GM21576 (cell line): ENCODE measurements at regions not wholly inside any gene's neighbourhood (a gene's known extent, or its start where the extent isn't known, plus 50 kb on each side); places are given as distances from the start of the nearest gene placed in this dataset.

Experiments used
- ATAC-seq: cut with Tn5 transposase; IDR thresholded peaks from one replicate; pipeline ENCODE4 v1.9.1; 2021; ENCODE audit warnings: mild to moderate bottlenecking, moderate library complexity; ENCODE audit not compliant: unreplicated experiment

DNA sequence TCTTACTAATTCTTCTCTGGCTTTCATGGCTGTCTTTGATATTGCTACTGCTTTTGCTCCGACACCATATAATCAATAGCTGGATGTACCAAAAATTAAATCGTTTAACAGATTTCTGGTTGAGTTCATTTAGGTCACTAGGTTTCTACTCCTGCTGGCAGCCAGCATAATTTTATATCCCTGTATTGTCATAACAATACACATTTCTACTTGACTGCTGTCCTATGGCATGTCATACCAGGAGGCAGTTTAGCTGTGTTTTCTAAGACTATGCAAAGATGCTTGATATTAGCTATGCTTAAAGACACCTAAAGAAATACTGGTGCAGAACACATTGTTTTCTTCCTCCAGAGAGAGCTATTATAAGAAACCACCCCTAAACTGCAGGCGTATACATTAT is 337.2 kb upstream of the CDH6 start:
- ATAC-seq: no peak

DNA sequence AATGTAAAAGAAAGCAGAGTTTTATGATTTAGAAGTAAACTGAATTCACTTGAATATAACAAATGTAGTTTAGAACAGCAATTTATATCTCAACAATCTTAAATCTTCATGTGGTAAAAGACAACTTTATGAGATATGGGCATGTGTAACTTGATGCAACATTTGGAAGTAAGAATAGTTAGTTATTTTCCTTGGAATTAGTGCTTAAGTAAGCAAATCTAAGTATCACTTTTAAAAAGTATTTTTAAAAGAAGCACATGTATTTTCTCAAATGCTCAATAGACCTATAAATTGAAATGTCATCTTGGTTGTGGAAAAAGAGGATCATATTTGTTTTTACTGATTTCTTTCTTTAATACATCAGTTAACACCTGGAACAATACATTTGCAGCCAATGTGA is 340.3 kb upstream of the CDH6 start:
- no peak for ATAC-seq

DNA sequence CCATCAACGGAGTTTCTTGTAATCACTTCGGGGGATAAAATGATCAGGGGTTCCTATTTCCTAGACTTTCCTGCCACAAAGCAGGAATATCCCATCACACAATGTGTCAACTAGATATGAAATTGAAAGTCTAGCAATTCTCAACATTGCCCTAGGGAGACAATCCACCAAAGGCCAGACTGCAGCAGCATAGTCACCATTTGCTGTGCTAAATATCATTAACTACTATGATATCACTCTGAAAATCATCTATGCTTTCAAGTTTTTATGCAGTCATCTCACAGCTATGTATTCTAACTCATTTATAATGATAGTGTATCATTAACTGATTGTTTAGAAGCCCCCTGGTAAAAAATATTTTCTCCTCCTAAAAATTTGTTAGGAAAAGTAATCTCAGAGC is 342.6 kb upstream of the CDH6 start:
- no peak for ATAC-seq

DNA sequence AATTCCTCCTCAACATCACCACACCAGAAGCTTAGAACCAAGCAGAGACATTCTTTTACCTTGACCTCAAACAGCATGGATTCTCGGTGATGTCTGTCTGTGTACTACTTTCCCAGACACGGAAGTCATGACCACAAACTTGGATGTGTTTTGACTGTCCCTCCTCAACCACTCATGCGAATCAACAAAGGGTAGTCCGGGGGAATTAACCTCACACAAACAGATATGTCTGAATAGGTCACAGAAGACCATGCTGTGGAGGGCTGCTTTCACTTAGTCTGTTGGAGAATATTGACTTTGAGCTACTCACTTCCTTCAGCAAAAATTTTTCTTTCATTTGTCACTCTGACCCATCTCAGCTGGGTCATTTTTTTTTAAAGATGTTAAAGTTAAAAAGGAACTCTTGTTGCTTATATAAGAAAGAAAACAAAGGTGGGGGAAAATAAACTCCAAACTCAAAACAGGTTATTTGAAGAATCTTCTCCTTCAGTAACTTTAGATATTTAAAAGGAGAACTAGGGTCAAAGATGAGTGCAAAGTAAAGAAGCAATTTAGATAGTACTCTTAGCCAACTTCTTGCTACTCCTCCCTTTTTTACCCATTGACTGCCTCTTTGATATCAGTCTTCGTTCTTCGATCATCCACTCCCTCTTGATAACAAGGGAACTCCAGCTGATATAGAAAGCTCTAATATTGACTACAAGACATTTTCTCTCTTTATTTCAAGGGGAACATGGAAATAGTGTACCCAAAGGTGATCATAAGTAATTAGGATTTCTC is 343.4 kb upstream of the CDH6 start:
- no peak for ATAC-seq

DNA sequence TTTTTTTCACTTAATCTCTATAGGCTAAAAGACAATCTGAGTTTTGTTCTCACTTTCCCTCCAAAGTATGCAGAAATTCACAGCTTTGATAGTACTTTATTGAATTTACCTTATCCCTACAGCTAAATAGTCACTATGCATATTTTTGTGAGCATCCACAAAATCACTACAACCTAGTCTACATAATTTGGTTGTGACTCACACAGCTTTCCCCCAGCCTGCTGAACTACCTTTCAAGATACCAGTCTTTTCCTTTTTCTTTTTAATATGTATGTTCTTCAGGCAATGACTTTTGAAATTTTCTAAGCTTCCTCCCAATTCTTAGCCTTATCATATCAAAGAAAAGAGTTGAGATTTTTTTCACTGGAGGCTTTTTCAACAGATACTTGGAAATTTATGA is 347.3 kb upstream of the CDH6 start:
- ATAC-seq: no peak

DNA sequence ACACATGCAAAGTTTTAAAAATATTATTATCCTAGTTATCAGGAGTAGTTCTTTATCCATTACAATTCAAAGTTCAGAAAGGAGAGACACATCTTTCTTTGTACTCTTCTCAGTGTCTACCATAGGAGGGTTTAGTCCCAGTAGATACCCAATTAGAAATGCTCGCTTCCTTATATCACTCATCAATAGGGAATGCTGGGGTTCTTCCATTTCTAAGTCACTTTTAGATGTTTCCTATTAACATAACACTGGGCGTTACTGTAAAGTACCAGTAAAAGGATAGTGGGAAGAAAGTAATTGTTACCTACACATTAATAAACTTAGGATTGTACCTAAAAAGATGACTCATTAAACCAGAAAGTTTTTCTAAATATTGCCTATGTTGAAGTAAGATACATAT is 348.3 kb upstream of the CDH6 start:
- no peak for ATAC-seq

DNA sequence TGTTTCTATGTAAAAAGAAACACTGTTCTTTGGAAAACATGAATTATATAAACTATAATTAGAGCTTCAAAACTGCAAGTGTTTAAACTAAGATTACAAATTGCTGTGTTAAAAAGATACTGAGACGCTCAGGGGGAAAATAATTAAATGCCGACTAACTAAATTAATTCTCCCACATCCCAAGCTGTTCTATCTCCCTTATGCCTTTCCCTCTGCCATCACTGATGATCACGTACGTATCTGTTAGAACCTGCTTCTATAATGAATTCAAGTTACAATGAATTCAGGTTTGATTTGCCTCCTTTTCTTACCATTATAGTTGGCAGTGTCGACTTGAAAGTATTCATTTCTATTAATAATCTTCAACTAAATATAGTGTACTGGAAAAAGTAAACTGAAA is 349.9 kb upstream of the CDH6 start:
- no peak for ATAC-seq

DNA sequence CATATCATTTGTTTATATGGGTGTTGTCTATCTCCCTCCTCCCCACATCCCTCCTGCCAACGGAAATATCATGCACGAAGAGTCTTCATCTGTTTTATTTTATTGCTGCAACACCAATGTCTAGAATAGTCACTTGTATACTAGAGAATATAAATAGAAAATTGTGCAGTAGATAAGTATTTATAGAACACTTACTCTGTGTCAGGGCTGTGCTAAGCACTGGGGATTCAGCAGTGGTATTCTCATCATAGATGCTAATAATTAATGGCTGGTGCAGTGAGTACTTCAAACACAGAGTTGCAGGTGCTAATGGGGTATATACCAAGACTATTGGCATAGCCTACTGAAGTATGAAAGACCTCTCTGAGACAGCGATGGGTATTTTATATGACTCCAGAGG is 353.5 kb upstream of the CDH6 start:
- no peak for ATAC-seq

DNA sequence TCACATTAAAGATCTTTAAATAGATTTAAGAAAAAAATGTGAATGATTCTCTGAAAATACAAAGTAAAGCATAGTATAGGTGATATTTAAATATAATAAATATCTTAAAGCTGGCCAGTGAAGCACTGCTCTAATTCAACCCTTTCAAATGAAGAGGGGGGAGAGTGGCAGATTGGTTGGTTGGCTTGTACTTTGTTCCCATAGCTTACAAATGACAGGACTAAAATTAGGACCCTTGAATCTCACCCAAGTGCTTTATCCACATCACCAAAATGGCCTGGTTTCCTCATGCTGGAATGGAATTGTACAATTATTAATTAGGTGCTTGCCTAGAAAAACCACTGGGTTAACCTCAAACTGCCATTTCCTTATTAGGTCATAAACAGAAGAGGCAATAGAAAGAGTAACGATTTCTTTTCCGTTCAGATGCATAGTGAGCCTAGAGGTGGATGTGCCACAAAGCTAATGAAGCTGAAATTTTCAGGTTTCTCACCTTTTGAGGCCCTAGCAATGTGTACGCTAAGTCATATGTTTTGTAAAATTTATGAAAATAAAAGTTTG is 354.5 kb upstream of the CDH6 start:
- no peak for ATAC-seq

DNA sequence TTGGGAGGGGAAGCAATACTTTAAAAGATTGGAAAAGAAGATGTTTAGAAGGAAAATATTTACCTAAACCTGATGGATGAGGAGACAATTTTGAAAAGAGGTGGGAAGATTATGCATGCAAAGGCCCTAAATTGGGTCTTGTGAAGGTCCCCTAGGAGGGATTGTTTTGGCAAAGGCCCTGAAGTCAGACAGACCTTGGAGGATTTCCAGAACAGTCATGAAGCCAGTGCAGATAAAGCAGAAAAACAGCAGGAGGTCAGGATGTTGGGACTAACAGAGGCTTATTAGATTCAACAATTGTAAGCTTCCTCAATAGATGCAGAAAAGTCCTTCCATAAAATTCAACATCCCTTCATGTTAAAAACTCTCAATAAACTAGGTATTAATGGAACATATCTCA is 361.0 kb upstream of the CDH6 start:
- ATAC-seq: no peak

DNA sequence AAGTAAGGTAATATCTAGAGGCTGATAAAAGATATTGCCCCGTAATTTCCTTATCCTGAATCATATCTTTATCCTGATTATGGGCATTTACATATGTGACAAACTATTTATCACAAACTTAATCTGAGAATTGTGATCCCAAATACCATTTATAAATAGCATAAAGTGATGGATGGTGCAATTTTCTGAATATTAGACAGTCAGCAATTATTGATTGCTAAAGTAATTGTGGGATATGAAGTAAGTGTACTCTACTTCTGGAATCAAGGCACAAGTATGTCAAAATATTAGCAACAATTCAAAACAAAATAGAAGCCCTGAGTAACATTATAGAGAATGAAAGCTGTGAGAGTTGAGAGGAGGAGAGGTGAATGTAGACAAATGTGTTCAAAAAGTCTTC is 361.9 kb upstream of the CDH6 start:
- no peak for ATAC-seq

DNA sequence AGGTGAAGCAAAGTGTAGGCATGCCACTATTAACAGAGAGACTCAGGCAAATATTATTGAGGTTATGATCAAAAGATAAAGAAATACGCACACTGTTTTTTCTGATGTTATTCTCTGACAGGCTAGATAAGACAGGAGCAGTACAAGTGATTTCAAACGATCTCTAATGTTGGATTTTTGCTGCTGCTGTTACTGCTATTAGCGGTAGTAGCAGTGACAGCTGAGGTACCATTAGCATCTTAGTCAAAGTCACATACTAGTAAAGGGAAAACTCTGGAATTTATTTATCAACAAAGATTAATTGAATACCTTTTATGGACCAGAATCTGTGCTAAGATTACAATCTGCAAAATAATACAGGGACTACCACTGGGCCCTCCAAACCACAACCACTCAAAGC is 362.4 kb upstream of the CDH6 start:
- no peak for ATAC-seq

DNA sequence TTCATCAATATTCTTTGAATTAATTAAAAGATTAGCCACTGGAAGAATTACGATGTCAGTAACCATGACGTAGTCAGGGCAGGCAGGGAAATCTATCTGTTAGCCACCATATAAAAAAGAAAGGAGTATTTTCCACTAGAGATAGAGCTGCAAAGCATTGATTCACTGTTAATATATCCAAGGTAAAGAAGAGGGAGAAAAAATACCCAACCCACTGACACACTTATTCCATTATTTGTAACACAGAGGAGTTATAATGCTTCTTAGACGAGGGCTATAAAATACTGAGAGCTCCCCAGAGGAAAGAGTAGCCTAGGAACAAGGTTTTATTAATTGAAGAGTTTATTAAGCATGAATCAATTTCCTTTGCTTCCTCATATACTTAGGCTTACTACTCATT is 382.2 kb upstream of the CDH6 start:
- no peak for ATAC-seq

DNA sequence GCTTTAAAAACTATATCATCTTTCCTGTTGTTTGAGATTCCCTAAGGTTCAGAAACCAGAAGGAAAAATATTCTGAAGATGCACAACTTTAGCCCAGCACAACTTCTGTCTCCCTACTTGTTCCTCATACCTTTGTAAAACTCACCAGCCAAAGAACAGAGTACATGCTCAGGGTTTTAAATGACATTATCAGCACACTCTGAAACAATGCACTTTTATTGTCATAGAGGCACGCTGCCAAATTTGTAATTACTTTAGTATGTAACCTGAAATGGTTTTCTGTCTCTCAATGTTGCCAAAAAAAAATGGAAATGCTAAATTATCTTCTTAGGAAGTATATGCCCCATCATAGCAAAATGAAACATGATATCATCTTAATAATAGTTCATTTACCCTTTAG is 383.6 kb upstream of the CDH6 start:
- ATAC-seq: no peak

DNA sequence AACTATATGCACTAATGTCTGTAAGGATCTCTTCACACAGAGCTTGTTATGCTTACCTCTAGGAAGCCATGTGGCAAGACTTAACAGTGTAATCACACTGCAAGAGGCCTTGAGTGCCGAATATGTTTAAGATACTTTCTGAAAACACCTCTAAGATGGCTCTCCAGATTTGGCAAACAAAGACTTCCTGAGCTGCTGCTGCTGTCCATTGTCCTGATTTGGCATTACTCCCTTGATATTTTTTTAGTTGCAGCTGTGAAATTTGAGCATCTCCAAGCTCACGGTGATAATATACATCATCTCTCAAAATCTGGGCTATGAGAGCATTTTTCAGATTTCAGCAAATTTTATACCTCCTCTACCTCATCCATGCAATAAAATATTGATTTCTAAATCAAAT is 384.5 kb upstream of the CDH6 start:
- no peak for ATAC-seq

DNA sequence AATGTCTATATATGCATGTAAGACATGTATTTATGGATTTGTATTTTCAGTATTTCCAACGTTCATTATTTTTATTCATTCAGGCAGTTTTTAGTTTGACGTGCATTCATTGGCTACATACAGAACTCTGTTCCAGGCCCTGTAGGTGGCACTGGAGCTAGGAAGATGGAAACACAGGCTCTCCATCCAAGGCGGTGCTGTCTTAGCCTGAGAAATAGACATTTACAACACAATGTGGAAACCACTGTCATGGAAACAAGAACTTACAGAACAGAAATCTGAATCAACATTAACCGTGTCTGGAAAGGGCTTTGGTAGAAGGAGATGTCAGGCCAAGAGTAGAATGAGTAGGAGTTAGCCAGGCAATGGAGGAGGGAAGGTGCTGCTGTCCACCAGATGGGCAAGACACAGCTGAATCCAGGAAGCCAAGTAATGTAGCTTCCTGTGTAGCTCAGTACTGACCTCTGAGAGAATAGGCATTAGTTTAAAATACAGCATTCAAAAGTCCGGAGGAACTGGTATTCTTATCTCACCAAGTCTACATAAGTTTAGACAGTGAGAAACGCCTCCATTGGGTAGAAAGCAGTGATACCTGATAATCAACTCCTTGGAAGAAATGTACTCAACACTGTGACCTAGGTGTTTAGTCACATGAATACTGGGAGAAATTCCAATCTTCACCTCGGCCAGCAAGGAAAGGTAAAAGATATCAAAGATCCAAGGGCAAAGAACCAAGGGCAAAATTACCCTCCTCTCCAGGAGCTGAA is 388.6 kb upstream of the CDH6 start:
- no peak for ATAC-seq

DNA sequence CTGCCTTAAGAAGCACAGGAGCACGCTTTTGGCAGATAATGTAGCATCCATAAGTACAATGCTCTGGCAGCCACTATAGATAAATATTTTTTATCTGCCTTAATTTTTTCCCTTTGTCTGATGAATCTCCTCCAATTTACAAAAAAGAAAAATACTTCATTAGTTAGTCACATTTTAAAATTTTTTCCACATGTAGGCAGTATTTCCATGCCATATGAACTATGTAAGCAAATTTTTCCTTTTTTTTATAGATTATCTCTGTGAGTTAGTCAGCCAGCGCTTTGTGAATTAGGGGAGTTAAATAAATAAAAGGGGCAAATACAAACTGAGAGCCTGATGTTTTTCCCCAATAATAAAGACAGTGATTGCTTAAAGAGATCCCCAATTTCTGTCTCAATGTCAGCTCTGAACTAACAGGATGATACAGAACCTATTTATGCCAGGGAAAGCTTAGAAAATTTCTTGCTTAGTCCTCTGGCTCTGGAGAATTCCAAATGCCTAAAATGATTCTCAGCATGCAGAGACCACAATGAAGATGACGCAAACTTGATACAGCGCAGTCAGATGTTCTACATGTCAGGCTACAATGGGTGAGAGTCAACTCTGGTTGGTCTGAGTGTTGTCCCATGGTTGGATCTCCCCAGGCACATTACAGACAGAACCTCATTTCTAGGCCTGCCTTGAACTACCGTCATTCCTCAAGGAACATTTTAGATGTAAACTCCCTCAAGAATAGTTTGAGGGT is 390.4 kb upstream of the CDH6 start:
- ATAC-seq: no peak

DNA sequence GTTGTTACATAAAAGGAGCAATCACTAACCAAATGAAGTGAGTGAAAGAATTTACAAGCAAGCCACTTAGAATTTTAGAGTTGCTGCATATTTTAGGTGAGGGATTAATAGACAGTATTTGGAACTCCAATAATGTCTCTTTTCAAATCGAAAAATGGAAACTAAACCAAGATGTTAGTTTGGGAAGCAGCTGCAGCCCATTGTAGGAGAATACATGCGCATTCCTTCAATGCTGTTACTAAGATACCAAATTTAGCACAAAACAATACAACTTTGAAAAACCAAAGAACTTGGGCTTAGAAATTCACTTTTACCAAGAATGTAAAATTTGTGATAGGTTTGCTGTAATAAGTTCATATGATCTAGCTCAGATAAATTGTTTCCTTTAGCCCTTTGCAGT is 411.8 kb upstream of the CDH6 start:
- no peak for ATAC-seq

DNA sequence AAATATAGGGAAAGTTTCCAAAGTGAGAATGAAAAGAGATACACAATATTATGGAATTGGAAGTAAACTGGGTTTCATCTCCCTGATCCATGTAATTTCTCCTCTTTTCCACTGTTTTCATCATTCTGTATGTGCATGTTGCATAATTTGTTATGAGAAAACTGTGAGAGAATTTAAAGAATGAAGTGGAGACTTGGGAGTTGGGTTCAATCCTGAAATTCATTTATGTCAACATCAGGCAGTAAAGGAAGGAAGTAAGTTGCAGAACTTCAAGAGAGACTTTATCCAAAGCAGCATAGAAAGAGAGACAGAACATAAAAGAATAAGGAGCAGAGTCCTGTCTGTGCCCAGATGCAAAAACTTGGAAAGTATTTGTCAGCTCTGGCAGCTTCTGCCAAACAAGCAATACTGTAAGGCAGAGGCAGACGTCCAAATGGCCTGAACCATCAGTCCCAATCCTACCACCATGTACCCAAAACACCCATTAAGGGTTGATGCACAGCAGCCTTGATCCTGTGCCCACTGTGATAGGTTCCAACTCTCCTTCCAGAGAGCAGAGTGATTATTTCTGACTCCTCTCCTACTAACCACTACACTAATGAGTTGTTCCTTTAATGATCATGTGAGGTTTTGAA is 425.3 kb upstream of the CDH6 start:
- ATAC-seq: no peak

DNA sequence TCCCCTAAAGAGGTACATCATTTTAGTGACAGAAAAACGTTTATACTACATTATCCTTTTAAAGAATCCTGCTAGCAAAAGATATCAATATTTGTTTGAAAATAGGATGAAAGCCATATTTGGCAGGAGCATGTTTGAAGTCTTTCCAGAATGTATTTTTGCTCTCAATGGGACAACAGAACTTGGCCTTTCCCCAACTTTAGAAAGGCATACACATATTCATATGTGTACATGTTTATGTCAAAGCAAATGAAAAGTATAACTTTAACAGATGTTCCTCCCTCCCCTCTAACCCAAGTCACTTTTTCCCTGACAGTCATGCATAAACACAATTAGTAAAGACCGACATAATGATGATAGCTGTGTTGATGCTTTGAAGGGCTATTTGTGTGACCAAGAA is 427.8 kb upstream of the CDH6 start:
- ATAC-seq: no peak

DNA sequence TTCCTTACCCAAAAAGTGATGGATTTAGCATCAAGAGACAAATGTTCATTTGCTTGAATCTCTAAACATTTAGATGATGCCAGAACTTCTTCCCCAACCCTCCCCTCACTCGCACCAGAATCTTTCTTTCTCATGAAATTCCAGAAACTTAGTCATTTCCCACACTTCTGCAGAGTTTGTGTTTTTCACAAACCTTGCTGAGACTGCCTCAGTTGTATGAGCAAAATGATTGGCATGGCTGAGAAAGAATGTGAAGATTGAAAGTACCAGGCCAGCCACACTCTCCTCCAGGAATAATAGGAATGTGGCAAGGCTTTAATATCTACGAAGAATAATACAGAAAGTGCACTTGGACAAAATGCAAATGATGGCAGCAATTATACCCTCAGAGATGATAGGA is 428.3 kb upstream of the CDH6 start:
- no peak for ATAC-seq
